Activated CD8-positive, alpha-beta memory T cell treated with anti-CD3 and anti-CD28 coated beads, Interleukin-2, amount 50 U/mL, for 24 hours (primary cell): ENCODE measurements at regions not wholly inside any gene's neighbourhood (a gene's known extent, or its start where the extent isn't known, plus 50 kb on each side); places are given as distances from the start of the nearest gene placed in this dataset.
"Not testable (repeated sequence)": the region's sequence is repeated elsewhere in the genome, so short reads cannot be mapped to it uniquely, and the experiment has no call there.

Experiments
- DNase-seq: peaks from one replicate; pipeline ENCODE4 v3.0.0-alpha.2; 2020; ENCODE audit errors: extremely low read depth

- DNase-seq: no peak
Observed at GRCh38 chr7:121744877-121745276, 128.1 kb upstream of the PTPRZ1 start.

- DNase-seq: no peak
Observed at GRCh38 chr7:121744319-121744718, 128.6 kb upstream of the PTPRZ1 start.

- no peak for DNase-seq
Observed at GRCh38 chr7:121741896-121742295, 131.1 kb upstream of the PTPRZ1 start.

DNA sequence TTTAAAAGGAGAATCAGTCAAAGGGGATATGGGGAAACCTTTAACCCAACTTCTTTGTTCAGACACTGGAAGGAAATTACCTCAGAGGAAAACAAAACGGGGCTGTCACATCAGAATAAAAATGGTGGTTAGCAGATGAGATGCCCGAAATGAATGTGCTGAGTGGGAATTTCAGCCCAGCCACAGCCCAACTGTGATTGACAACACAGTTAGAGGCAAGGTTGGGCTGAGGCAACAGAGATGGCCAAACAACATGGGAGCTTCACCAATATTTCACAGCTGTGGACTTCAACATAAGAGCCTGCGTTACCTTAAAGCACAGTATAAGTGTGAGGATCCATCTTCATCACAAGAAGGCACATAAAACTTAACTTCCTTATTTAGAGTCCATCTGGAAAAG, 133.5 kb upstream of the PTPRZ1 start:
- DNase-seq: no peak

- DNase-seq: no peak
Observed at GRCh38 chr7:121730869-121731268, 142.1 kb upstream of the PTPRZ1 start.

DNA sequence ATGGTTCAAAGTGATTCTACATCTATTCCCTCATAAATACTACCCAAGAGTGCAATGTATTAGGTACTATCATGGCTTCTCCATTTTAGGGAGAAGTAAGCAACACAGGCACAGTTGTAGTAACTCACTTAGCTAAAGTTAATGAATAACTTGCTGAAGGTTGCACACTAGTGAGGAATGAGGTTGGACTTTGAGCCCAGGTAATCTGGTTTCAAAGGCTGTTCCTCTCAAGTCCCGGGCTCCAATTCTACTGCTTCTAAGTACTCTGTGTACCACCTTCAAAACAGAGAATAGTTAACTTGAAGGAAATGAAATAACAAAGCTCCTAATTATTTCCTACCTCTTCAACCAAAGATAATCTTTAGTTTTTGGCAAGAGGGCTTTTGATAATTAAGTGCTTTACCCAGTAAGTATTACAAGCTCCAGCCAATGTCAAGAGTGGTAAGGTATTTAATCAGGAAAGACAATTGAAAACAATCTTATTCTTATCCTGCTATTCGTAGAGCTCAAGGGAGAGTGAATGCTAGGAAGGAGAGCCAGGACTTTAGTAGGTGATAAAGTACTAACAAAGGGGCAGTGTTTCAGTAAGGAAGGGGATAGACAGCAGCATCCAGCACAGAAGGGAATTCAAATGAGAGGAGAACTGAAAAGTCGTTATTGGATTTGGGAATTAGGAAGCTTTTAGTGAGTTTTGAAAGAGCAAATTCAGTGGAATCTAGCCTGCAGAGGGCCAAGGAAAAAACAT, 158.2 kb upstream of the PTPRZ1 start:
- DNase-seq: no peak

DNA sequence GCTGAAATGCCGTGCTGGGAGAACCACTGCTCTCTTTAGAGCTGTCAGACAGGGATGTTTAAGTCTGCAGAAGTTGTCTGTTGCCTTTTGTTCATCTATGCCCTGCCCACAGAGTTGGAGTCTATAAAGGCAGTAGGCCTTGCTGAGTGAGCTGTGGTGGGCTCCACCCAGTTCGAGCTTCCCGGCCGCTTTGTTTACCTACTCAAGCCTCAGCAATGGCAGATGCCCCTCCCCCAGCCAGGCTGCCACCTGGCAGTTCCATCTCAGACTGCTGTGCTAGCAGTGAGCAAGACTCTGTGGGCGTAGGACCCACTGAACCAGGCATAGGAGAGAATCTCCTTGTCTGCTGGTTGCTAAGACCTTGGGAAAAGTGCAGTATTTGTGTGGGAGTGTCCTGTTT, 160.0 kb upstream of the PTPRZ1 start:
- DNase-seq: not testable (repeated sequence)

DNA sequence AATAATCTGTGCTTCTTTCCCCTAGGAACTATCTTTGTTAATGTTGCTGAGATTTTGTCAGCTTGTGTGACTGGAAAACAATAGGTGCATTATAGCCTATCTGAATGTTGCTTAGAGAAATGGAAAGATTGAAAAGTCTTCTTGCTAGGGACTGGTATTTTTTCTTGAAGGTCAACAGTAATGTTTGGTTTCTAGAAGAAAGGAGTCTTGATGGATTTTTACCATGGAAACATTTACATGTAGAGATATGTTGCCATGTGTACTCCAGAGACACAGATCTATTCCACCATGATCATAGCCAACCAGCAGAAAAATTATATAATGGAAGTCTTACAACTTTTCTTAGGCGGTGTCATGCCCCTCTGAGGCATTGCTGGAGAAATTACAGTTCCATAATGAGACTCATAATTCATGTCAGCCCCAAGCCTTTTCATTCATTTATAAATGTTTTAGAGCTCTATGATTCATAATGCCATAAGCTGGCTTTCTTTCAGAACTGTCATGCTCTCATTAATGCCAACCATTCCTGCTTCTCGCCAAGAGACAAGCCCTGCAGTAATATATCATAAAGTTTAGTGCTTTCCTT, 175.1 kb upstream of the PTPRZ1 start:
- no peak for DNase-seq

- no peak for DNase-seq
Observed at GRCh38 chr7:121696954-121697353, 176.0 kb upstream of the PTPRZ1 start.

- DNase-seq: no peak
Observed at GRCh38 chr7:121689749-121690148, 183.2 kb upstream of the PTPRZ1 start.

DNA sequence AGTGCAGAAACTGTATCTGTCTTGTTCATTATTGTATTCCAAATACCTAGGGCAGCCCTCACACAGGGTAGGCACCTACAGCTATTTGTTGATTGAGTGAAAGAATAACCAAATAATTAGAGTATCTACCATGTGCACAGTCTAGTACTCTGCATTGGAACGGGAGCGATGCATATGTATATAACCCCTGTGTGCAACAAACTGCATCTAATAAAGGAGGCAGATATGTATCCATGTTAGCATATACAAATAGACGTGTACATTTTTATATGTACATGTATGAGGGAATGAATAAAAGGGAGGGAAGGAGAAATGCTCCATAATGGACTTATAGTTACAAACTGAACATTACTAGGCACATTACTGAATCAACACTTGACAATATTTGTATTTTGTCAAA, 191.3 kb upstream of the PTPRZ1 start:
- no peak for DNase-seq

DNA sequence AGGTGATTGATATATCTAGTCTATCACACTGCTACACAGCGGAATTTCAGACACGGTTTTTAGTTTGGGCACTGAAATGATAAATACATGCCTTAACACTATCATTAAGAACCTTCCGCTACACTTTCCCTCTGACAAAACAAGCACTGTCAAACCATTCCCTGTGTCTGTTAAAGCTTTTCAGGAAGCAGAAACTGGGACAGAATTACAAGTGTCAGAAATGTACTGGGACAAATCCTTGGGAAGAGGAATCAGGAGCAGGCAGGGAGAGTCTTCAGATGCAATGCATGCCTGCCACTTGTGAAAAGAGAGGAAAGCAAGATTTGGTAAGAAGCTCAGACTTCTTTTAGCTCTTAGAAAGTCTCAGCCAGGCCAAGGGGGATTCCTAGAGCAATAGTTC, 196.8 kb upstream of the PTPRZ1 start:
- no peak for DNase-seq

GRCh38 chr7:121674455-121674854, 198.5 kb upstream of the PTPRZ1 start:
- not testable (repeated sequence) for DNase-seq

DNA sequence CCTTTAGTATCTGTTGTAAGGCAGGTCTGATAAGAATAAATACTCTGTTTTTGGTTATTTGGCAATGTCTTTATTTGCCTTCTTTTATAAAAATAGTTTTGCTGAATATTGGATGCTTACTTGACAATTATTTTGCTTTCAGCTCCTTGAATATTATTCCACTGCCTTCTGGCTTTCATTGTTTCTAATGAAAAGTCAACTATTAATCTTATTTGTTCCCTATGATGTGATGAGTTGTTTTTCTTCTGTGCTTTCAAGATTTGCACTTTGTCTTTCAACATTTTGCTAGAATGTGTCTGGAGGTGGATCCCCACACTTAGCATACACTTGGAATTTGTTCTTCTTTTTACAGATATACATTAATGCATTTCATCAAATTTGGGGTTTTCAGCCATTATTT, 203.8 kb upstream of the PTPRZ1 start:
- no peak for DNase-seq

GRCh38 chr7:121666306-121666705, 206.7 kb upstream of the PTPRZ1 start:
- no peak for DNase-seq

- no peak for DNase-seq
Observed at GRCh38 chr7:121643320-121643719, 229.6 kb upstream of the PTPRZ1 start.

GRCh38 chr7:121639705-121640104, 233.3 kb upstream of the PTPRZ1 start:
- DNase-seq: no peak

DNA sequence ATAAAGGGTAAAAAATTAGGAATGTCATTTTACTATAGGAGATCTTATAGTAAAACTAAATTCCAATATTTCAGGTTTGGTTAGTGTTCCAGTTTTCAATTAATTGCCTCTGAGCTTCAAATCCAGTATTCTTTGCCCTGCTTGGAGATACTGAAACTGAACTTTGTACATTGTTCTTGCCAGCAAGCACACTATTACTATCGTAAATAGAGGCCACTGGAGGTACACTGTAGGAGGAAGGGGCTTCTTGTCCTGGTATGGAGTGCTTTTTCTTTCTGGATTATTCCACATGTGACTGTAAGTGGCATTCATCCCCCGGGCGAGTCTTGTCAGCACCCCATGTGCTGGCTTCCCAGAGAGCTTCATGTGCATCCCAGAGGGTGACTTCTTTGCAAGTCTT, 234.7 kb upstream of the PTPRZ1 start:
- no peak for DNase-seq

DNA sequence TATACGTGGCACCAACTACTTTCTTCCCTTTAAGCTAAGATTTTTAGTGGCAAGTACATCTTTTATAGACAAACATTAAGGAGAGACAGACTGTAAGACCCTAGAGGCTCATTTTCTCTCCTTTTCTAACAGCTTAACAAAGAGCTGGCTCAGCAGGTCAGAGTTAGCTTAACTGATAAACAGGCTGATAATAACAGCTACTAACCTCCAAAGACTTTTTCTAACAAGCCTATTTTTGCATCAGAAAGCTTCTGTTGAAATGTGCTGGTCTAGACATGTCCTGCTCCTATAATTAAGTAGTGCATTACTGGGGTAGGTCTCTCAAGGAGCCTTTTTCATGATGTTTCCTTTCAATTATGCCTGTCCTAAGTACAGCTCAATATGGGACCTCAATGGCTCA, 238.2 kb upstream of the FAM3C start:
- no peak for DNase-seq

DNA sequence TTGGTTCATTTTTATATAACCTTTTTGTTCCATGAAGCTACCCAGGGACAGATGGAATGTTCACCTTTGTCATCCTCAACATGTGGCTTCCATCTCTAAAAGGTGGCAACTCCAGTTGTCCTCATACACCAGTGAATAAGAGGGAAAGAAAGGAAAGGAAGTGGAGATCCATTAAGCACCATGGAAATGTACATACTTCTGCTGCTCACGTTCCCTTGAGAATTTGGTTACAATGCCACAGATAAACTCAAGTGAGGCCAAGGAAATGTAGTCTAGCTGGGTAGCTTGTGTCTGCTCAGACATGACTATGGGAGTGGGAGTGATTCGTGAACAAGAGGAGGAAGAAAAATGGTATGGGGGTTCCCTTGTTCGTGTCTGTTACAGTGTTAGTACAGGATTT, 237.1 kb upstream of the FAM3C start:
- DNase-seq: no peak

DNA sequence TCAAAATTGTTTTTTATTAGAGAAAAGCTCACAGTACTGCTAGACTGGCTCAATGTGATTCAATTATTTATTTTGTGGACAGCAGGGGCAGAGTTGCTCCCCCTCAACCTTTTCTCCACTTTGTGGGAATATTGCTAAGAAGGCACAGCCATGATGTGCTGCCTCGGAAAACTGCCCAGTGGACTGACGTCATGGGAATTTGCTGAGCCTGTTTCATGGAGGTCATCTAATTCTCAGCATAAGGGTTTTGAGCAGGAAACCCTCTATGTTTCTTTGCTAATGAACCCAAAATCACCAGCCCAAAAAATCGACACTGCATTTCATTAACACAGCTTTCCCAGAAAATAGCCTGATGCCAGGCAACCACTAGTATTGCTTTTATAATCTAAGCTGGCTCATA, 228.8 kb upstream of the FAM3C start:
- DNase-seq: no peak

GRCh38 chr7:121623130-121623872, 227.2 kb upstream of the FAM3C start:
- no peak for DNase-seq

DNA sequence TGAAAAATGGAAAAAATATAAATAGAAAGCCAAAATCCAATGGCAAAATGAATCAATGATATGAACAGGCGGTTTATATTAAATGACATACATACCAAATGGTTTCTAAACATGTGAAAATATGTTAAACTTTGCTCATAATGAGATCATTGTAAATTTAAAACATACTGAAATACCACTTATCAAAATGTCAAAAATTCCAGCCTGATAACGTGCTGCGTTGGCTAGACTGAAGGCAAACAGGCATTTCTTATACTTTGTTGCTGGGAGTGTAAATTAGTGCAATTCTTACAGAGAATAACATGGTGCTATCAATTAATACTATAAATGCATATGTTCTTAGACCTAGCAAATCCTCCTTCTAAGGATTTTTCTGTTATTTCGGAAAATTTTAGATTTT, 225.8 kb upstream of the FAM3C start:
- no peak for DNase-seq
